Panc1 (cell line): ENCODE measurements at regions not wholly inside any gene's neighbourhood (a gene's known extent, or its start where the extent isn't known, plus 50 kb on each side); places are given as distances from the start of the nearest gene placed in this dataset.

ENCODE experiments used
- ATAC-seq: fragments of 200-7000 bp; cut with Tn5 transposase; 2 replicates; pipeline ENCODE4 v1.9.1; 2020; ENCODE audit warnings: mild to moderate bottlenecking, moderate library complexity
- BruUV-seq: library from RNA; stranded (reverse); fragments of 400-500 nt; replicated peaks from 2 replicates; lab custom pipeline; 2021; lab: Mats Ljungman, UMichigan
- CTCF ChIA-PET: fragments of 300-600 bp; sonication (Branson Sonifier 250); formaldehyde crosslinking; loops from one replicate; lab custom pipeline; 2022; ENCODE audit warnings: antibody characterized with exemption; lab: Charles Lee
- POLR2A ChIA-PET: fragments of 300-600 bp; sonication (Branson Sonifier 250); formaldehyde crosslinking; loops from one replicate; lab custom pipeline; 2022; ENCODE audit warnings: antibody characterized with exemption; lab: Charles Lee
- DNase-seq: peaks from one replicate; pipeline ENCODE4 v3.0.0-alpha.2; 2010; ENCODE audit warnings: low read depth, low spot score
- H3K27ac ChIP-seq: 2 replicates; pipeline ENCODE4 v1.5.1; 2011; ENCODE audit warnings: mild to moderate bottlenecking, low read length, inconsistent platforms
- H3K27me3 ChIP-seq: fragments of 200-500 bp; sonication (Bioruptor generic); 2 replicates; pipeline ENCODE4 v1.6.0; 2014; ENCODE audit warnings: low read length, inconsistent platforms; ENCODE audit not compliant: control insufficient read depth, insufficient read depth
- H3K36me3 ChIP-seq: fragments of 200-500 bp; sonication (Bioruptor generic); 2 replicates; pipeline ENCODE4 v1.5.1; 2014; ENCODE audit warnings: inconsistent platforms, mild to moderate bottlenecking, low read length, moderate library complexity; ENCODE audit not compliant: control insufficient read depth, insufficient read depth
- H3K4me1 ChIP-seq: 2 replicates; pipeline ENCODE4 v1.5.1; 2011; ENCODE audit warnings: inconsistent platforms, mild to moderate bottlenecking, low read length, moderate library complexity; ENCODE audit not compliant: control insufficient read depth, insufficient read depth
- H3K4me3 ChIP-seq, 2 experiments: 2 replicates each; pipeline ENCODE4 v1.5.1; 2011 to 2012; ENCODE audit warnings: low read depth in 2 of 2, low read length in 2 of 2, mild to moderate bottlenecking in 2 of 2, inconsistent platforms in 1 of 2, moderate library complexity in 1 of 2
- H3K9me3 ChIP-seq: fragments of 200-500 bp; sonication (Bioruptor generic); 2 replicates; pipeline ENCODE4 v1.5.1; 2014; ENCODE audit warnings: low read depth, mild to moderate bottlenecking, inconsistent platforms, low read length, moderate library complexity; ENCODE audit not compliant: control insufficient read depth, insufficient read depth
- CTCF ChIP-seq: fragments of 450-650 bp; IDR thresholded peaks from 2 replicates; pipeline ENCODE4 v1.5.1; 2017; ENCODE audit warnings: mild to moderate bottlenecking
- POLR2AphosphoS5 ChIP-seq: IDR thresholded peaks from 2 replicates; pipeline ENCODE4 v1.6.1; 2012; ENCODE audit warnings: mild to moderate bottlenecking, low read depth, low read length, moderate library complexity
- REST ChIP-seq, 2 experiments: IDR thresholded peaks; 2 replicates each; pipeline ENCODE4 v1.6.1; 2011 to 2012; ENCODE audit warnings: low read depth in 2 of 2, control low read depth in 1 of 2, low read length in 1 of 2, mild to moderate bottlenecking in 1 of 2, moderate library complexity in 1 of 2; ENCODE audit not compliant: insufficient read depth in 1 of 2
- SIN3A ChIP-seq: IDR thresholded peaks from 2 replicates; pipeline ENCODE4 v1.6.1; 2012; ENCODE audit warnings: low read depth, mild to moderate bottlenecking, low read length, moderate library complexity, borderline replicate concordance; ENCODE audit not compliant: insufficient read depth
- TCF7L2 ChIP-seq: IDR thresholded peaks from 2 replicates; pipeline ENCODE4 v1.6.1; 2011; ENCODE audit warnings: mild to moderate bottlenecking, low read depth, low read length, inconsistent platforms
- in situ Hi-C: cut with HindIII; loops from 2 replicates; pipeline ENCODE4 v1.10.0; 2016; ENCODE audit warnings: low sequenced_read_pairs, low pct_unique_long_range_greater_than_20kb
- intact Hi-C: fragments of 100-400 bp; cut with micrococcal nuclease; formaldehyde crosslinking; loops from one replicate; pipeline ENCODE4 v1.10.0; 2022; ENCODE audit not compliant: unreplicated experiment

GRCh38 chr5:35404701-35405100, 174.4 kb upstream of the PRLR start:
- TF ChIP-seq TCF7L2 (no peak), CTCF (no peak), POLR2AphosphoS5 (no peak), SIN3A (no peak), REST (IDR thresholded peaks at IDR 0.05; ENCODE audit: insufficient read depth in 1 of 2, low read depth in 2 of 2, low read length in 1 of 2) (no peak)
- no peak overlapping the region for H3K27ac ChIP-seq
- peak overlapping the region in 1 of 2 experiments; percentile 26; a peak in 2 of 4 replicates for H3K4me3 ChIP-seq
- DNase-seq: peak; percentile 5
- no peaks in the 10 kb centered on the region for H3K36me3 ChIP-seq
- no TSS peak for BruUV-seq
- H3K4me1 ChIP-seq: no peaks in the 10 kb centered on the region; the same call in 1 of the 2 replicates
- POLR2A ChIA-PET: no interaction called here
- intact Hi-C loops (no loop called here), in situ Hi-C loops (no loop called here)
- CTCF ChIA-PET: no interaction called here
- H3K27me3 ChIP-seq: no peaks in the 10 kb centered on the region
- no peaks in the 10 kb centered on the region for H3K9me3 ChIP-seq
- ATAC-seq: no peak

GRCh38 chr5:35393901-35394300, 163.6 kb upstream of the PRLR start:
- TF ChIP-seq REST (IDR thresholded peaks at IDR 0.05; ENCODE audit: insufficient read depth in 1 of 2, low read depth in 2 of 2, low read length in 1 of 2) (no peak), TCF7L2 (no peak), POLR2AphosphoS5 (no peak), CTCF (no peak), SIN3A (no peak)
- ChIA-PET POLR2A (no interaction called here), CTCF (no interaction called here)
- in situ Hi-C loops: no loop called here
- BruUV-seq: no TSS peak
- H3K4me1 ChIP-seq: no peaks in the 10 kb centered on the region
- DNase-seq (no peak), ATAC-seq (no peak)
- no peak overlapping the region for H3K27ac ChIP-seq
- H3K36me3 ChIP-seq: no peaks in the 10 kb centered on the region
- no peaks in the 10 kb centered on the region for H3K9me3 ChIP-seq
- no peaks in the 10 kb centered on the region for H3K27me3 ChIP-seq
- intact Hi-C loops: no loop called here
- H3K4me3 ChIP-seq: no peak overlapping the region
